Body of pancreas (tissue), 4 donors: ENCODE measurements at regions not wholly inside any gene's neighbourhood (a gene's known extent, or its start where the extent isn't known, plus 50 kb on each side); places are given as distances from the start of the nearest gene placed in this dataset.

Source experiments
- POLR2A ChIP-seq, 3 donors: fragments of 450-650 bp; IDR thresholded peaks; one replicate each; pipeline ENCODE4 v1.6.1; 2016; ENCODE audit warnings: antibody characterized with exemption in 3 of 3, mild to moderate bottlenecking in 2 of 3
- TF ChIP-seq, protein P1 (sequence below), 7 experiments: fragments of 450-650 bp in 4 of 7; fragments of 200-600 bp in 3 of 7; sonication (generic) in 3 of 7; IDR thresholded peaks; one replicate each; pipeline ENCODE4 v1.5.1; 2016 to 2019; ENCODE audit warnings: antibody characterized with exemption in 7 of 7

DNA sequence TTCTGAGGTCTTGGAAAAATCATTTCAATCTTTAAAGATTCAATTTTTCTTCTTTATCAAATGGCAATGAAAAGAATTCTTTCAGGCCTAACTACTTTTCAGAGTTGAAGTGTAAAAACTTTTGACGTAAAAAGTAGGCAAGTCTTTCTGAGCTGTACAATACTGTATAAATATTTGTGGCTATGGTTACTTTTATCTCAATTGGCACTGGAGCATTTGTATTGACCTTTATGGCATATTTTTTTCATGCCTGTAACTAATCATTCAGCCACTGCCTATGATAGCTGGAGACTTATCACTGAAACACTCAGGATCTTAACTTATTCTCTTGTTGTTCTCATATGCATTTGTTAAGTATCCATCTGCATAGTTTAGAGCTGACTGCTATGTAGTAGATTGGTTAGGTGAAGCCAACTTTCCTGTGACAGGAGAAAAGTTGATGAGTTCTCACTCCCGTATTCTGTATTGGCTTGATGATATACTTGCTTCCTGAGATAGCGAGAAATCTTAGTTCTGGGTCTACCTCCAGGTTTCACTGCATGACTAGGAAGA, 290.4 kb upstream of the TBL1XR1 start:
- no peak for TF ChIP-seq POLR2A (IDR thresholded peaks at IDR 0.05)
- TF ChIP-seq, protein P1, sequence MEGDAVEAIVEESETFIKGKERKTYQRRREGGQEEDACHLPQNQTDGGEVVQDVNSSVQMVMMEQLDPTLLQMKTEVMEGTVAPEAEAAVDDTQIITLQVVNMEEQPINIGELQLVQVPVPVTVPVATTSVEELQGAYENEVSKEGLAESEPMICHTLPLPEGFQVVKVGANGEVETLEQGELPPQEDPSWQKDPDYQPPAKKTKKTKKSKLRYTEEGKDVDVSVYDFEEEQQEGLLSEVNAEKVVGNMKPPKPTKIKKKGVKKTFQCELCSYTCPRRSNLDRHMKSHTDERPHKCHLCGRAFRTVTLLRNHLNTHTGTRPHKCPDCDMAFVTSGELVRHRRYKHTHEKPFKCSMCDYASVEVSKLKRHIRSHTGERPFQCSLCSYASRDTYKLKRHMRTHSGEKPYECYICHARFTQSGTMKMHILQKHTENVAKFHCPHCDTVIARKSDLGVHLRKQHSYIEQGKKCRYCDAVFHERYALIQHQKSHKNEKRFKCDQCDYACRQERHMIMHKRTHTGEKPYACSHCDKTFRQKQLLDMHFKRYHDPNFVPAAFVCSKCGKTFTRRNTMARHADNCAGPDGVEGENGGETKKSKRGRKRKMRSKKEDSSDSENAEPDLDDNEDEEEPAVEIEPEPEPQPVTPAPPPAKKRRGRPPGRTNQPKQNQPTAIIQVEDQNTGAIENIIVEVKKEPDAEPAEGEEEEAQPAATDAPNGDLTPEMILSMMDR (IDR thresholded peaks at IDR 0.05) = no peak
